Endothelial cell of umbilical vein (primary cell): ENCODE measurements at regions not wholly inside any gene's neighbourhood (a gene's known extent, or its start where the extent isn't known, plus 50 kb on each side); places are given as distances from the start of the nearest gene placed in this dataset.

Experiments used
- BruUV-seq: library from RNA; stranded (reverse); fragments of 400-500 nt; replicated peaks from 2 replicates; lab custom pipeline; 2021; lab: Mats Ljungman, UMichigan
- CTCF ChIA-PET: fragments of 300-600, 350-600 bp; sonication (Branson Sonifier 250); formaldehyde crosslinking; loops from one replicate; lab custom pipeline; 2021; ENCODE audit warnings: antibody characterized with exemption, inconsistent platforms; lab: Charles Lee
- POLR2A ChIA-PET: fragments of 300-600, 350-600 bp; sonication (Branson Sonifier 250); formaldehyde crosslinking; loops from one replicate; lab custom pipeline; 2021; ENCODE audit warnings: antibody characterized with exemption, inconsistent platforms; lab: Charles Lee
- DNase-seq: peaks from one replicate; pipeline ENCODE4 v3.0.0-alpha.2; 2011; ENCODE audit warnings: low read depth, low spot score
- FAIRE-seq: peaks from 2 replicates; lab custom pipeline; 2011; peaks lifted over from hg19 to GRCh38; lab: Jason Lieb, UNC
- H2AFZ ChIP-seq: 2 replicates; pipeline ENCODE4 v1.6.0; 2012; ENCODE audit warnings: low read depth, low read length, control low read depth, inconsistent platforms
- H3K27ac ChIP-seq: 2 replicates; pipeline ENCODE4 v1.5.1; 2011; ENCODE audit warnings: low read depth, mild to moderate bottlenecking, control low read depth, low read length, moderate library complexity; ENCODE audit not compliant: insufficient read depth
- H3K27me3 ChIP-seq, 2 experiments: 2 replicates each; pipeline versions ENCODE4 v1.6.0 to v1.6.1; 2011; ENCODE audit warnings: low read length in 2 of 2, mixed read lengths in 1 of 2; ENCODE audit not compliant: control insufficient read depth in 2 of 2, insufficient read depth in 2 of 2
- H3K36me3 ChIP-seq, 2 experiments: 2 replicates in 1 of 2; 3 replicates in 1 of 2; pipeline ENCODE4 v1.5.1; 2011; ENCODE audit warnings: low read length in 2 of 2, mild to moderate bottlenecking in 1 of 2, moderate library complexity in 1 of 2; ENCODE audit not compliant: control insufficient read depth in 2 of 2, insufficient read depth in 2 of 2; ENCODE audit errors: extremely low read depth in 1 of 2
- H3K4me1 ChIP-seq: 3 replicates; pipeline ENCODE4 v1.5.1; 2011; ENCODE audit warnings: mild to moderate bottlenecking, low read length; ENCODE audit not compliant: control insufficient read depth, insufficient read depth; ENCODE audit errors: extremely low read depth
- H3K4me2 ChIP-seq: 2 replicates; pipeline ENCODE4 v1.6.1; 2011; ENCODE audit warnings: low read length, control low read depth, mixed read lengths; ENCODE audit not compliant: insufficient read depth
- H3K4me3 ChIP-seq, 3 experiments: fragments of 200-600 bp in 1 of 3; sonication (generic), shearing (Covaris generic) in 1 of 3; replicated peaks in 1 of 3; 2 replicates each; pipeline ENCODE4 v1.5.1; 2011 to 2016; ENCODE audit warnings: control low read depth in 3 of 3, low read length in 3 of 3, mild to moderate bottlenecking in 2 of 3, inconsistent platforms in 1 of 3, low read depth in 1 of 3, moderate library complexity in 1 of 3; ENCODE audit not compliant: insufficient read depth in 1 of 3
- H3K79me2 ChIP-seq: 2 replicates; pipeline ENCODE4 v1.6.0; 2012; ENCODE audit warnings: low read length, inconsistent platforms; ENCODE audit not compliant: control insufficient read depth, insufficient read depth
- H3K9ac ChIP-seq: replicated peaks from 2 replicates; pipeline ENCODE3; 2011; ENCODE audit warnings: low read length, control low read depth; ENCODE audit not compliant: insufficient read depth; ENCODE audit errors: extremely low read depth
- H3K9me1 ChIP-seq: replicated peaks from 3 replicates; pipeline ENCODE4 v1.6.0; 2011; ENCODE audit warnings: mild to moderate bottlenecking, low read length; ENCODE audit not compliant: control insufficient read depth, insufficient read depth; ENCODE audit errors: extremely low read depth
- H3K9me3 ChIP-seq: replicated peaks from 2 replicates; pipeline ENCODE4 v1.5.1; 2012; ENCODE audit warnings: low read length, inconsistent platforms; ENCODE audit not compliant: control insufficient read depth, insufficient read depth
- H4K20me1 ChIP-seq: replicated peaks from 2 replicates; pipeline ENCODE3; 2011; ENCODE audit warnings: mild to moderate bottlenecking, low read length; ENCODE audit not compliant: control insufficient read depth, insufficient read depth; ENCODE audit errors: extremely low read depth
- CTCF ChIP-seq, 2 donors: IDR thresholded peaks; 1 replicate in 1 of 2; 2 replicates in 1 of 2; pipeline ENCODE4 v1.5.1; 2011; ENCODE audit warnings: low read length in 2 of 2, mild to moderate bottlenecking in 2 of 2, moderate library complexity in 2 of 2, control low read depth in 1 of 2, inconsistent platforms in 1 of 2, low read depth in 1 of 2; ENCODE audit not compliant: insufficient read depth in 1 of 2; ENCODE audit errors: extremely low read depth in 1 of 2
- EZH2 ChIP-seq: IDR thresholded peaks from 2 replicates; pipeline ENCODE4 v1.6.1; 2012; ENCODE audit warnings: borderline replicate concordance, low read depth, mild to moderate bottlenecking, moderate library complexity, low read length, inconsistent platforms; ENCODE audit not compliant: severe bottlenecking
- FOS ChIP-seq: IDR thresholded peaks from 2 replicates; pipeline ENCODE4 v1.6.1; 2011; ENCODE audit warnings: mild to moderate bottlenecking, low read length, moderate library complexity, borderline replicate concordance; ENCODE audit not compliant: insufficient read depth
- GATA2 ChIP-seq: IDR thresholded peaks from 2 replicates; pipeline ENCODE4 v1.7.0; 2011; ENCODE audit warnings: low read depth, mild to moderate bottlenecking, moderate library complexity, mixed read lengths, low read length; ENCODE audit not compliant: insufficient read length, insufficient read depth
- JUN ChIP-seq: IDR thresholded peaks from 2 replicates; pipeline ENCODE4 v1.6.1; 2011; ENCODE audit warnings: borderline replicate concordance, low read depth; ENCODE audit not compliant: insufficient read length, insufficient read depth
- MAX ChIP-seq: IDR thresholded peaks from 2 replicates; pipeline ENCODE4 v1.6.1; 2011; ENCODE audit not compliant: insufficient read depth, insufficient read length
- MYC ChIP-seq: IDR thresholded peaks from one replicate; pipeline ENCODE4 v1.6.1; 2011; ENCODE audit warnings: mild to moderate bottlenecking, low read depth, low read length
- POLR2A ChIP-seq: IDR thresholded peaks from 2 replicates; pipeline ENCODE4 v1.6.1; 2012; ENCODE audit warnings: low read depth, mild to moderate bottlenecking, control low read depth, low read length
- POLR2AphosphoS5 ChIP-seq: IDR thresholded peaks from 2 replicates; pipeline ENCODE4 v1.6.1; 2012; ENCODE audit warnings: low read depth, mild to moderate bottlenecking, control low read depth, low read length, moderate library complexity; ENCODE audit not compliant: insufficient read depth
- dilution Hi-C: fragments of 300-500 bp; cut with MboI; formaldehyde crosslinking; loops from one replicate; pipeline ENCODE4 v1.15.0; 2019; ENCODE audit warnings: low sequenced_read_pairs; ENCODE audit not compliant: extremely low pct_ligation_motif_present
- intact Hi-C: fragments of 100-400 bp; cut with micrococcal nuclease; formaldehyde crosslinking; loops from one replicate; pipeline ENCODE4 v1.10.0; 2022

- DNase-seq (no peak), FAIRE-seq (no peak)
- no peak overlapping the region for H3K4me2 ChIP-seq
- dilution Hi-C loops (no loop called here), intact Hi-C loops (no loop called here)
- ChIA-PET POLR2A (no interaction called here), CTCF (no interaction called here)
- no peaks in the 10 kb centered on the region for H3K9me1 ChIP-seq
- H3K27ac ChIP-seq = no peak overlapping the region
- no peak overlapping the region for H2AFZ ChIP-seq
- BruUV-seq = no TSS peak
- H4K20me1 ChIP-seq = no peaks in the 10 kb centered on the region
- no peak overlapping the region for H3K4me3 ChIP-seq
- no peak overlapping the region for H3K9ac ChIP-seq
- H3K9me3 ChIP-seq = no peaks in the 10 kb centered on the region
- H3K27me3 ChIP-seq = no peaks in the 10 kb centered on the region
- no peaks in the 10 kb centered on the region for H3K79me2 ChIP-seq
- H3K4me1 ChIP-seq = peaks cover 2% of the 10 kb centered on the region
- TF ChIP-seq JUN (no peak), CTCF (IDR thresholded peaks at IDR 0.05; ENCODE audit: extremely low read depth in 1 of 2, insufficient read depth in 1 of 2, low read depth in 1 of 2, low read length in 2 of 2) (no peak), POLR2AphosphoS5 (no peak), FOS (peak; percentile 32)
- H3K36me3 ChIP-seq = no peaks in the 10 kb centered on the region
Measured at GRCh38 chr3:117734496-117734895, 1024.9 kb downstream of the TUSC7 start.

- DNase-seq (peak; percentile 2), FAIRE-seq (no peak)
- POLR2A ChIA-PET = no interaction called here
- Histone ChIP-seq H3K36me3 (no peaks in the 10 kb centered on the region), H3K79me2 (no peaks in the 10 kb centered on the region), H3K27ac (no peak overlapping the region), H3K4me1 (peaks cover 2% of the 10 kb centered on the region), H3K9ac (no peak overlapping the region), H3K4me3 (no peak overlapping the region), H3K27me3 (no peaks in the 10 kb centered on the region), H3K4me2 (no peak overlapping the region), H2AFZ (no peak overlapping the region), H4K20me1 (no peaks in the 10 kb centered on the region), H3K9me3 (no peaks in the 10 kb centered on the region), H3K9me1 (no peaks in the 10 kb centered on the region)
- dilution Hi-C loops (no loop called here), intact Hi-C loops (no loop called here)
- no TSS peak for BruUV-seq
- CTCF ChIA-PET = no interaction called here
- TF ChIP-seq MYC = no peak
- no peak for TF ChIP-seq EZH2
- no peak for TF ChIP-seq GATA2
- no peak for TF ChIP-seq CTCF (IDR thresholded peaks at IDR 0.05; ENCODE audit: extremely low read depth in 1 of 2, insufficient read depth in 1 of 2, low read depth in 1 of 2, low read length in 2 of 2)
- no peak for TF ChIP-seq FOS
- TF ChIP-seq JUN = no peak
- TF ChIP-seq MAX = no peak
- no peak for TF ChIP-seq POLR2A
- TF ChIP-seq POLR2AphosphoS5 = no peak
Measured at GRCh38 chr3:117735481-117736101, 1026.0 kb downstream of the TUSC7 start.
